ENCODE measurements at regions not wholly inside any gene's neighbourhood (a gene's known extent, or its start where the extent isn't known, plus 50 kb on each side); places are given as distances from the start of the nearest gene placed in this dataset.

DNA sequence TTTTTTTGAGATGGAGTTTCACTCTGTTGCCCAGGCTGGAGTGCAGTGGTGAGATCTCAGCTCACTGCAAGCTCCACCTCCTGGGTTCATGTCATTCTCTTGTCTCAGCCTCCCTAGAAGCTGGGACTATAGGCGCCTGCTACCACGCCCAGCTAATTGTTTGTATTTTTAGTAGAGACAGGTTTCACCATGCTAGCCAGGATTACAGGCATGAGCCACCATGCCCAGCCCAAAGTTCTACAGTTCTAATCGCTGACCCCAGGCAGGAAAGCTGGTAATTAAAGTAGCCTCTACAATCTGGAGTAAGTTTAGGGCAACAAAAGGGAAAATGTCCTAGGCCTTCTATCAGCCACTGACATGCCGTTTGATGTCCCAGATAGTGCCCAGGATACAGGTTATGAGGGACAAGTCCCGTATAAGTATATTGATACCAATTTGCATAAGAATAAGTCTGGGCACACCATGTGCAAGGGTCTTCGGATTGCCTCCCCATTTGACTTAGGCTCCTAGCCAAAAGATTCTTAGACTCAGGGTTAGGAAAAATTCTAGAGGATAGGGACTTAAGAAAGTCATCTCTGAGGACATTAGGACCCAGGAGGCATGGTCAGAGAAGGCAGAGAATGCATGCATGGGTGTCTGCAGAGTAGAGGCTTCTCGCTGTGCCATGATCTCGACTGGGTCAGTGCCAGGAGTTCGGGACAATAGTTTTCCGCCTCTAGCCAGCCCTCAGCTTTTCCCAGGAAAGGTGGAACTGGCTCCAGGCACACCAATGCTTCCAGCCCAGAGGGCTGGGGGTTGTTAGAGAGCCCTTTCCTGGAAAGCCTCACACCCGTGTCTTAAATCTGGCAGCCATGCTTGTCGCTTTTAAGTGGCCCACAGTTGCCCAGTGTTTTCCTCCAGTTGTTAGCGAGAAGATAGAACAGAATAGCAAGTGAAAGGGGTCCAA is 1111.1 kb downstream of the TAF11L14 start:
- Histone ChIP-seq H3K4me3 (peak overlapping the region; percentile 23 to 58 (median 44)), H3K27ac (peak overlapping the region; percentile 35 to 82 (median 66)), H3K27me3 (no peaks in the 10 kb centered on the region), H3K36me3 (no peaks in the 10 kb centered on the region), H3K9me3 (no peaks in the 10 kb centered on the region), H3K4me1 (no peaks in the 10 kb centered on the region)
- no peak for DNase-seq
- intact Hi-C loops (cut with DNase I; ENCODE audit: low total_unique reads) = no loop called here
- 66 to 76% (median 70%) methylated on average over 9 to 13 of the region's 13 CpGs for WGBS, 5 donors
- no peak for TF ChIP-seq POLR2AphosphoS5 (IDR thresholded peaks at IDR 0.05)
- TF ChIP-seq CTCF (IDR thresholded peaks at IDR 0.05) = no peak
- TF ChIP-seq EP300 (IDR thresholded peaks at IDR 0.05) = no peak
- TF ChIP-seq POLR2A (IDR thresholded peaks at IDR 0.05) = no peak

DNA sequence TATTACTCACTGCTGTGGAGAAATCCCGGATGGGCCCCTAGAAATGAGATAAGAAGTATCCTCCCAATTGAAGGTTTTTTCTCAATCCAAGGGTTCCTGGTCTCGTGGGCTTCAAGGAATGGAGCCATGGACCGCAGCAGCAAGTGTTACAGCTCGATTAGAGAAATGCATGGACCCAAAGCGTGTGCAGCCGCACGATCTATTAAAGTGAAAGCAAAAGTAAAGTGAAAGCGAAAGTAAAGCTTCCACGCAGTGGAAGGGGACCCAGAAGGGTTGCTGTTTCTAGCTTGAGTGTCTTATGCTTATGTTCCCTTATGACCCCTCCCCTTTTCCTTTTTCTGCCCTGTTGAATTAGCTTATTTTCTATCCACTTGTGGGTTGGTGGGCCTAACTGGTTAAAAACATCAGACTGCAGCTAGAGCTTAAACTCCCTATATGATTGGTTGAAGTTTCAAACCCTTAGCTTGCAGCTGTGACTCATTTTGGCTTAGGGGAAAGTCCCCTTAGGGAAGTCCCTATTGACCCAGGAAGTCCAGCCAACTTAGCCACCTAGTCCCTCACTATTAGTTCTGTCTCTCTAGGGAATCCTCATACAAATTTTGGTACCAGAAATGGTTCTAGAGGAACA is 1111.8 kb downstream of the TAF11L14 start:
- intact Hi-C loops (cut with DNase I; ENCODE audit: low total_unique reads) = no loop called here
- 51 to 74% (median 61%) methylated on average over 9 of the region's 9 CpGs for whole genome bisulfite sequencing, 5 donors
- Histone ChIP-seq H3K4me3 (peak overlapping the region; percentile 23 to 58 (median 44)), H3K36me3 (no peaks in the 10 kb centered on the region), H3K9me3 (no peaks in the 10 kb centered on the region), H3K27me3 (no peaks in the 10 kb centered on the region), H3K4me1 (no peaks in the 10 kb centered on the region), H3K27ac (peak overlapping the region in 4 of 5 donors; percentile 54 to 82 (median 67))
- TF ChIP-seq POLR2AphosphoS5 (IDR thresholded peaks at IDR 0.05) (no peak), CTCF (IDR thresholded peaks at IDR 0.05) (no peak), POLR2A (IDR thresholded peaks at IDR 0.05) (no peak), EP300 (IDR thresholded peaks at IDR 0.05) (no peak)
- peak in 1 of 2 donors; percentile 49 for DNase-seq

- no peaks in the 10 kb centered on the region for H3K9me3 ChIP-seq
- no peaks in the 10 kb centered on the region for H3K27me3 ChIP-seq
- H3K4me1 ChIP-seq = no peaks in the 10 kb centered on the region
- DNase-seq = no peak
- TF ChIP-seq POLR2A (IDR thresholded peaks at IDR 0.05) = no peak
- no peak for TF ChIP-seq EP300 (IDR thresholded peaks at IDR 0.05)
- no peak for TF ChIP-seq POLR2AphosphoS5 (IDR thresholded peaks at IDR 0.05)
- no peak for TF ChIP-seq CTCF (IDR thresholded peaks at IDR 0.05)
- no peak overlapping the region for H3K27ac ChIP-seq
- intact Hi-C loops (cut with DNase I; ENCODE audit: low total_unique reads) = no loop called here
- no peaks in the 10 kb centered on the region for H3K36me3 ChIP-seq
- 70 to 85% (median 81%) methylated on average over 4 of the region's 4 CpGs for WGBS, 5 donors
- H3K4me3 ChIP-seq = no peak overlapping the region
Measured at GRCh38 chr5:18749763-18750162, 1115.5 kb downstream of the TAF11L14 start.

GRCh38 chr5:18752317-18752716 is 1118.1 kb downstream of the TAF11L14 start:
- WGBS, 5 donors = 73 to 80% (median 75%) methylated on average over 1 of the region's 1 CpG
- no peak for TF ChIP-seq CTCF (IDR thresholded peaks at IDR 0.05)
- no peak for TF ChIP-seq EP300 (IDR thresholded peaks at IDR 0.05)
- TF ChIP-seq POLR2AphosphoS5 (IDR thresholded peaks at IDR 0.05) = no peak
- TF ChIP-seq POLR2A (IDR thresholded peaks at IDR 0.05) = no peak

More at GRCh38 chr5:18752317-18752716, 1118.1 kb downstream of the TAF11L14 start:
- intact Hi-C loops (cut with DNase I; ENCODE audit: low total_unique reads) = no loop called here
- Histone ChIP-seq H3K27ac (no peak overlapping the region), H3K27me3 (no peaks in the 10 kb centered on the region), H3K4me3 (no peak overlapping the region), H3K4me1 (no peaks in the 10 kb centered on the region), H3K9me3 (no peaks in the 10 kb centered on the region), H3K36me3 (no peaks in the 10 kb centered on the region)
- DNase-seq = no peak
